ENCODE measurements at regions not wholly inside any gene's neighbourhood (a gene's known extent, or its start where the extent isn't known, plus 50 kb on each side); places are given as distances from the start of the nearest gene placed in this dataset.

GRCh38 chr12:19039515-19039914, 90.0 kb upstream of the PLEKHA5 start:
- H3K9me2 ChIP-seq (replicated peaks; ENCODE audit: low read depth, low read length), result no peaks in the 10 kb centered on the region
- no peaks in the 10 kb centered on the region for H3K79me2 ChIP-seq (ENCODE audit: insufficient read depth, low read length)
- no peaks in the 10 kb centered on the region for H3K4me1 ChIP-seq (ENCODE audit: insufficient read depth, low read length, poor library complexity, severe bottlenecking)
- no peak overlapping the region for H3K9ac ChIP-seq (ENCODE audit: low read depth, low read length, poor library complexity, severe bottlenecking)
- no peaks in the 10 kb centered on the region for H4K20me1 ChIP-seq (ENCODE audit: insufficient read depth, low read length, poor library complexity, severe bottlenecking)
- no peaks in the 10 kb centered on the region; the same call in 1 of the 2 replicates for H3K9me3 ChIP-seq (ENCODE audit: insufficient read depth, low read depth, low read length)
- H2AFZ ChIP-seq (ENCODE audit: low read length), result no peak overlapping the region
- H3K27me3 ChIP-seq (ENCODE audit: insufficient read depth, low read length, poor library complexity, severe bottlenecking), result no peaks in the 10 kb centered on the region
- no peaks in the 10 kb centered on the region for H3K36me3 ChIP-seq (ENCODE audit: insufficient read depth, low read length)
- H3K4me2 ChIP-seq (ENCODE audit: low read depth, low read length, poor library complexity, severe bottlenecking), result no peak overlapping the region
- no peaks in the 10 kb centered on the region for H3F3A ChIP-seq (ENCODE audit: low read depth)
- H3K4me3 ChIP-seq (ENCODE audit: low read length, poor library complexity, severe bottlenecking), result no peak overlapping the region
- TF ChIP-seq EZH2phosphoT487 (IDR thresholded peaks at IDR 0.05; ENCODE audit: borderline replicate concordance) (no peak), CTCF (conservative IDR thresholded peaks at IDR 0.05; ENCODE audit: low read length) (no peak)

- TF ChIP-seq EZH2phosphoT487 (IDR thresholded peaks at IDR 0.05; ENCODE audit: borderline replicate concordance) (no peak), CTCF (conservative IDR thresholded peaks at IDR 0.05; ENCODE audit: low read length) (no peak)
Measured at GRCh38 chr12:19042221-19042620, 87.3 kb upstream of the PLEKHA5 start.

GRCh38 chr12:19044430-19044829, 85.1 kb upstream of the PLEKHA5 start:
- Histone ChIP-seq H3K9ac (ENCODE audit: low read depth, low read length, poor library complexity, severe bottlenecking) (no peak overlapping the region), H3K79me2 (ENCODE audit: insufficient read depth, low read length) (no peaks in the 10 kb centered on the region), H3K4me1 (ENCODE audit: insufficient read depth, low read length, poor library complexity, severe bottlenecking) (no peaks in the 10 kb centered on the region), H3K36me3 (ENCODE audit: insufficient read depth, low read length) (no peaks in the 10 kb centered on the region), H4K20me1 (ENCODE audit: insufficient read depth, low read length, poor library complexity, severe bottlenecking) (no peaks in the 10 kb centered on the region), H3K27me3 (ENCODE audit: insufficient read depth, low read length, poor library complexity, severe bottlenecking) (no peaks in the 10 kb centered on the region), H3K4me3 (ENCODE audit: low read length, poor library complexity, severe bottlenecking) (no peak overlapping the region), H2AFZ (ENCODE audit: low read length) (no peak overlapping the region), H3K4me2 (ENCODE audit: low read depth, low read length, poor library complexity, severe bottlenecking) (no peak overlapping the region), H3F3A (ENCODE audit: low read depth) (no peaks in the 10 kb centered on the region), H3K9me2 (replicated peaks; ENCODE audit: low read depth, low read length) (no peaks in the 10 kb centered on the region), H3K9me3 (ENCODE audit: insufficient read depth, low read depth, low read length) (no peaks in the 10 kb centered on the region)
- no peak for TF ChIP-seq CTCF (conservative IDR thresholded peaks at IDR 0.05; ENCODE audit: low read length)
- TF ChIP-seq EZH2phosphoT487 (IDR thresholded peaks at IDR 0.05; ENCODE audit: borderline replicate concordance), result no peak

More at GRCh38 chr12:19042221-19042620, 87.3 kb upstream of the PLEKHA5 start:
- no peaks in the 10 kb centered on the region for H3K9me2 ChIP-seq (replicated peaks; ENCODE audit: low read depth, low read length)
- no peak overlapping the region for H3K4me3 ChIP-seq (ENCODE audit: low read length, poor library complexity, severe bottlenecking)
- H3F3A ChIP-seq (ENCODE audit: low read depth), result no peaks in the 10 kb centered on the region
- no peaks in the 10 kb centered on the region for H3K79me2 ChIP-seq (ENCODE audit: insufficient read depth, low read length)
- H4K20me1 ChIP-seq (ENCODE audit: insufficient read depth, low read length, poor library complexity, severe bottlenecking), result no peaks in the 10 kb centered on the region
- no peaks in the 10 kb centered on the region for H3K36me3 ChIP-seq (ENCODE audit: insufficient read depth, low read length)
- no peak overlapping the region for H2AFZ ChIP-seq (ENCODE audit: low read length)
- H3K9ac ChIP-seq (ENCODE audit: low read depth, low read length, poor library complexity, severe bottlenecking), result no peak overlapping the region
- H3K4me2 ChIP-seq (ENCODE audit: low read depth, low read length, poor library complexity, severe bottlenecking), result no peak overlapping the region
- H3K4me1 ChIP-seq (ENCODE audit: insufficient read depth, low read length, poor library complexity, severe bottlenecking), result no peaks in the 10 kb centered on the region
- H3K9me3 ChIP-seq (ENCODE audit: insufficient read depth, low read depth, low read length), result no peaks in the 10 kb centered on the region
- H3K27me3 ChIP-seq (ENCODE audit: insufficient read depth, low read length, poor library complexity, severe bottlenecking), result no peaks in the 10 kb centered on the region

Measured in Loucy (cell line).